H9 (cell line): ENCODE measurements at regions not wholly inside any gene's neighbourhood (a gene's known extent, or its start where the extent isn't known, plus 50 kb on each side); places are given as distances from the start of the nearest gene placed in this dataset.

ENCODE experiments used
- DNase-seq: peaks from one replicate; pipeline ENCODE4 v3.0.0-alpha.2; 2017
- H2AFZ ChIP-seq: one replicate; pipeline ENCODE4 v1.6.1; 2013; ENCODE audit warnings: mild to moderate bottlenecking, low read length, control low read depth, moderate library complexity
- H2AK5ac ChIP-seq: 2 replicates; pipeline ENCODE4 v1.6.1; 2013; ENCODE audit warnings: low read length, control low read depth, mixed read lengths; ENCODE audit not compliant: insufficient read length
- H2BK120ac ChIP-seq: one replicate; pipeline ENCODE4 v1.6.1; 2013; ENCODE audit warnings: low read depth, mild to moderate bottlenecking, low read length, control low read depth, inconsistent platforms; ENCODE audit not compliant: poor library complexity, severe bottlenecking
- H2BK12ac ChIP-seq: 2 replicates; pipeline ENCODE4 v1.6.1; 2013; ENCODE audit warnings: low read length, control low read depth, mixed read lengths, low read depth; ENCODE audit not compliant: insufficient read length
- H2BK15ac ChIP-seq: 2 replicates; pipeline ENCODE4 v1.6.1; 2013; ENCODE audit warnings: low read depth, low read length, control low read depth
- H2BK20ac ChIP-seq: one replicate; pipeline ENCODE4 v1.6.1; 2013; ENCODE audit warnings: low read depth, mild to moderate bottlenecking, low read length, control low read depth, inconsistent platforms; ENCODE audit not compliant: poor library complexity, severe bottlenecking
- H2BK5ac ChIP-seq: 2 replicates; pipeline ENCODE4 v1.6.1; 2013; ENCODE audit warnings: low read length, control low read depth, mixed read lengths; ENCODE audit not compliant: insufficient read length
- H3K14ac ChIP-seq: 2 replicates; pipeline ENCODE4 v1.6.1; 2013; ENCODE audit warnings: low read length, control low read depth; ENCODE audit not compliant: insufficient read depth
- H3K18ac ChIP-seq: 2 replicates; pipeline ENCODE4 v1.6.1; 2013; ENCODE audit warnings: low read depth, mild to moderate bottlenecking, mixed read lengths, low read length, control low read depth; ENCODE audit not compliant: insufficient read length
- H3K23ac ChIP-seq: 2 replicates; pipeline ENCODE4 v1.6.1; 2013; ENCODE audit warnings: low read length, control low read depth, mixed read lengths, low read depth; ENCODE audit not compliant: insufficient read length
- H3K23me2 ChIP-seq: 2 replicates; pipeline ENCODE4 v1.6.1; 2013; ENCODE audit warnings: low read depth, mild to moderate bottlenecking, mixed read lengths, low read length, control low read depth; ENCODE audit not compliant: insufficient read length, poor library complexity, severe bottlenecking
- H3K27ac ChIP-seq: 2 replicates; pipeline ENCODE4 v1.5.1; 2013; ENCODE audit warnings: low read length, control low read depth, mixed read lengths, low read depth; ENCODE audit not compliant: insufficient read length
- H3K27me3 ChIP-seq: 2 replicates; pipeline ENCODE4 v1.6.1; 2013; ENCODE audit warnings: low read length, control low read depth, inconsistent platforms; ENCODE audit not compliant: insufficient read depth
- H3K4ac ChIP-seq: 2 replicates; pipeline ENCODE4 v1.6.1; 2013; ENCODE audit warnings: low read depth, mild to moderate bottlenecking, control low read depth, inconsistent platforms, low read length, moderate library complexity
- H3K4me1 ChIP-seq: 2 replicates; pipeline ENCODE4 v1.6.1; 2013; ENCODE audit warnings: low read length, control low read depth, inconsistent platforms; ENCODE audit not compliant: insufficient read depth
- H3K4me2 ChIP-seq: 2 replicates; pipeline ENCODE4 v1.6.1; 2013; ENCODE audit warnings: low read length, control low read depth, mixed read lengths; ENCODE audit not compliant: insufficient read length, insufficient read depth
- H3K56ac ChIP-seq: 2 replicates; pipeline ENCODE4 v1.6.1; 2013; ENCODE audit warnings: low read depth, mild to moderate bottlenecking, mixed read lengths, low read length, control low read depth; ENCODE audit not compliant: insufficient read length
- H3K79me1 ChIP-seq: 2 replicates; pipeline ENCODE4 v1.6.1; 2013; ENCODE audit warnings: low read depth, mild to moderate bottlenecking, moderate library complexity, low read length, control low read depth, inconsistent platforms; ENCODE audit not compliant: insufficient read depth, poor library complexity, severe bottlenecking
- H3K79me2 ChIP-seq: 2 replicates; pipeline ENCODE4 v1.6.1; 2013; ENCODE audit warnings: low read length, control low read depth, inconsistent platforms; ENCODE audit not compliant: insufficient read depth
- H3K9ac ChIP-seq: 2 replicates; pipeline ENCODE4 v1.6.1; 2013; ENCODE audit warnings: low read length, control low read depth, mixed read lengths; ENCODE audit not compliant: insufficient read length; ENCODE audit errors: extremely low read depth
- H3K9me3 ChIP-seq: one replicate; pipeline ENCODE4 v1.6.1; 2013; ENCODE audit warnings: low read depth, low read length, inconsistent platforms; ENCODE audit not compliant: control insufficient read depth
- H3T11ph ChIP-seq: one replicate; pipeline ENCODE4 v1.6.1; 2013; ENCODE audit warnings: mild to moderate bottlenecking, low read length, control low read depth, inconsistent platforms
- H4K20me1 ChIP-seq: one replicate; pipeline ENCODE4 v1.6.1; 2013; ENCODE audit not compliant: control insufficient read depth, insufficient read length, insufficient read depth
- H4K5ac ChIP-seq: 2 replicates; pipeline ENCODE4 v1.6.1; 2013; ENCODE audit warnings: low read depth, mild to moderate bottlenecking, mixed read lengths, low read length, control low read depth; ENCODE audit not compliant: insufficient read length
- H4K8ac ChIP-seq: replicated peaks from 2 replicates; pipeline ENCODE4 v1.6.1; 2013; ENCODE audit warnings: low read length, control low read depth, mixed read lengths, low read depth; ENCODE audit not compliant: insufficient read length
- H4K91ac ChIP-seq: 2 replicates; pipeline ENCODE4 v1.6.1; 2013; ENCODE audit warnings: low read depth, mild to moderate bottlenecking, moderate library complexity, mixed read lengths, low read length, control low read depth; ENCODE audit not compliant: insufficient read length
- H3K27ac Mint-ChIP-seq, 3 experiments: 2 replicates in 2 of 3; 3 replicates in 1 of 3; pipeline ENCODE4 v1.8.0; 2020 to 2021; ENCODE audit warnings: mixed read lengths in 3 of 3, mild to moderate bottlenecking in 1 of 3, moderate library complexity in 1 of 3
- H3K27me3 Mint-ChIP-seq: 2 replicates; pipeline ENCODE4 v1.8.0; 2021; ENCODE audit warnings: low read depth, mild to moderate bottlenecking, moderate library complexity, mixed read lengths
- H3K36me3 Mint-ChIP-seq, 3 experiments: 2 replicates in 2 of 3; 3 replicates in 1 of 3; pipeline ENCODE4 v1.8.0; 2020 to 2021; ENCODE audit warnings: low read depth in 3 of 3, mixed read lengths in 3 of 3; ENCODE audit not compliant: insufficient read depth in 1 of 3
- H3K4me1 Mint-ChIP-seq, 2 experiments: 2 replicates each; pipeline ENCODE4 v1.8.0; 2020; ENCODE audit warnings: mixed read lengths in 2 of 2
- H3K4me3 Mint-ChIP-seq, 2 experiments: 2 replicates in 1 of 2; 3 replicates in 1 of 2; pipeline ENCODE4 v1.8.0; 2020 to 2021; ENCODE audit warnings: mild to moderate bottlenecking in 2 of 2, mixed read lengths in 2 of 2, moderate library complexity in 1 of 2
- H3K9me3 Mint-ChIP-seq, 2 experiments: 2 replicates in 1 of 2; 3 replicates in 1 of 2; pipeline ENCODE4 v1.8.0; 2020; ENCODE audit warnings: mild to moderate bottlenecking in 2 of 2, mixed read lengths in 2 of 2, moderate library complexity in 1 of 2
- WGBS: extraction: QIAGEN DNeasy Blood & Tissue Kit; methylation state at CpG from one replicate; pipeline ENCODE4 v1.1.7; 2013; ENCODE audit warnings: missing lambda C conversion rate, low lambda C conversion rate, mixed read lengths; ENCODE audit not compliant: insufficient read length; ENCODE audit errors: extremely low coverage; 5-methylcytosine and 5-hydroxymethylcytosine counted together
- TF ChIP-seq, protein P1 (sequence below): fragments of 200-600 bp; sonication (generic); conservative IDR thresholded peaks from 3 replicates; pipeline ENCODE4 v1.8.0; 2021; ENCODE audit warnings: antibody characterized with exemption, mild to moderate bottlenecking

DNA sequence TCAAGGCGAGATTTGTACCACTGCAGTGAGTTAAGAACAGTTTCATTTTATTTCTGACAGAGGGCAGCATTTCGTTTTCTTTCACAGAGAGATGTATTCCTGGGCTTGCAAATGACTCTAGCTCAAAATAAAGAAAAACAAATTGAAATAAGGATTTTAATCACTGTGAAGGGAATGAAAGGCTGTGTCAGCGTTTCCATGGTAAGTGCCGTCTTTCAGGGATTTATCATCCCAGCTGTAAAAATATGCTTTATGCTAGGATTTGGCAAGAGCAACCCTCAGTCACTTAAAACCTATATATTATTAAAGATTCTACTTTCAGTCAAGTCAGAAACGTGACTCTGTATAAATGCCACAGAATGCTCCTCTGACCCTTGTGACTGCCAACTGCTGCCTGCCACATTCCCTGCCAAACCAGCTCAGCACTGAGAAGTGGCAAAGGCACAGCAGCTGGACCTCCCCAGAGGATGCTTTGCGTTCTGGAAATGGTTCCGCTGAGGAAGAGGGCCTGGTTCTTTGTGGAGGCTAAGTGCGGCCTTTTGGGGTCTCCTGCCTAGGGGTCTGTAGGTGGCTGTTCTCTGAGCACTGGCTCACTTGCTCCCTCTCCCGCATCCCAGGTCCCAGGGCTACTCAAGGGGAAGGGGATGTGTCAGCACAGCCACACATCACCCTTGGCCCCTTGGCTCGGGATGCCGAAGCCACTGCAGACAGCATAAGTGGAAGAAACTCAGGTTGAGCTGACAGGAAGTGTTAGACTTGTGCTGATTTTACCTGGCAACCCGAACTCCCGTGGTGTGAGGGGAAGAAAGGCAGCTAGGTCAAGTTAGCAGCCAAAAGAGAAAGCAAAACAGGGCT lies 56.6 kb upstream of the POMGNT2 start:
- Histone ChIP-seq H2AK5ac (no peak overlapping the region), H3K18ac (no peak overlapping the region), H4K5ac (no peak overlapping the region)

More for the DNA sequence above, 56.6 kb upstream of the POMGNT2 start:
- H3K79me2 ChIP-seq: no peaks in the 10 kb centered on the region
- no peaks in the 10 kb centered on the region for H3K9me3 ChIP-seq
- no peak overlapping the region for H3K23ac ChIP-seq
- no peak overlapping the region for H2BK20ac ChIP-seq
- no peak overlapping the region for H3K4ac ChIP-seq
- Mint-ChIP-seq H3K27ac (peak overlapping the region in 1 of 3 experiments; percentile 48; a peak in 1 of 7 replicates), H3K4me3 (no peak overlapping the region), H3K4me1 (peaks cover 14 to 15% of the 10 kb centered on the region in 2 experiments), H3K27me3 (peaks cover 2% of the 10 kb centered on the region; the same call in 1 of the 2 replicates), H3K36me3 (peaks cover 0 to 10% (median 0%) of the 10 kb centered on the region in 3 experiments; a peak in 3 of 7 replicates), H3K9me3 (peaks cover 8 to 12% of the 10 kb centered on the region in 2 experiments)
- no peak overlapping the region; the same call in 1 of the 2 replicates for H3K14ac ChIP-seq
- no peak overlapping the region for H2BK120ac ChIP-seq
- no peak overlapping the region for H3K27ac ChIP-seq
- no peak for DNase-seq
- no peak overlapping the region for H2BK5ac ChIP-seq
- no peaks in the 10 kb centered on the region for H3K23me2 ChIP-seq
- H4K20me1 ChIP-seq: no peaks in the 10 kb centered on the region
- H3K4me2 ChIP-seq: no peak overlapping the region
- no peak overlapping the region for H3T11ph ChIP-seq
- no CpG with 5 or more reads among the region's 13 CpGs for WGBS
- H2AFZ ChIP-seq: no peak overlapping the region
- peaks cover 4% of the 10 kb centered on the region; the same call in 1 of the 2 replicates for H3K4me1 ChIP-seq
- H4K91ac ChIP-seq: no peak overlapping the region
- TF ChIP-seq, protein P1, sequence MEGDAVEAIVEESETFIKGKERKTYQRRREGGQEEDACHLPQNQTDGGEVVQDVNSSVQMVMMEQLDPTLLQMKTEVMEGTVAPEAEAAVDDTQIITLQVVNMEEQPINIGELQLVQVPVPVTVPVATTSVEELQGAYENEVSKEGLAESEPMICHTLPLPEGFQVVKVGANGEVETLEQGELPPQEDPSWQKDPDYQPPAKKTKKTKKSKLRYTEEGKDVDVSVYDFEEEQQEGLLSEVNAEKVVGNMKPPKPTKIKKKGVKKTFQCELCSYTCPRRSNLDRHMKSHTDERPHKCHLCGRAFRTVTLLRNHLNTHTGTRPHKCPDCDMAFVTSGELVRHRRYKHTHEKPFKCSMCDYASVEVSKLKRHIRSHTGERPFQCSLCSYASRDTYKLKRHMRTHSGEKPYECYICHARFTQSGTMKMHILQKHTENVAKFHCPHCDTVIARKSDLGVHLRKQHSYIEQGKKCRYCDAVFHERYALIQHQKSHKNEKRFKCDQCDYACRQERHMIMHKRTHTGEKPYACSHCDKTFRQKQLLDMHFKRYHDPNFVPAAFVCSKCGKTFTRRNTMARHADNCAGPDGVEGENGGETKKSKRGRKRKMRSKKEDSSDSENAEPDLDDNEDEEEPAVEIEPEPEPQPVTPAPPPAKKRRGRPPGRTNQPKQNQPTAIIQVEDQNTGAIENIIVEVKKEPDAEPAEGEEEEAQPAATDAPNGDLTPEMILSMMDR: peak; percentile 54
- no peak overlapping the region for H3K56ac ChIP-seq
- H2BK15ac ChIP-seq: no peak overlapping the region
- no peak overlapping the region for H3K9ac ChIP-seq
- no peaks in the 10 kb centered on the region for H3K27me3 ChIP-seq
- no peak overlapping the region for H2BK12ac ChIP-seq
- H3K79me1 ChIP-seq: no peaks in the 10 kb centered on the region
- H4K8ac ChIP-seq: no peak overlapping the region
